ENCODE measurements at regions not wholly inside any gene's neighbourhood (a gene's known extent, or its start where the extent isn't known, plus 50 kb on each side); places are given as distances from the start of the nearest gene placed in this dataset.

GRCh38 chr12:116404913-116405611 lies 127.6 kb upstream of the MED13L start:
- no peak for DNase-seq

- no peak for DNase-seq
Measured at GRCh38 chr12:116406529-116406928, 129.0 kb upstream of the MED13L start.

GRCh38 chr12:116408489-116409250 lies 131.2 kb upstream of the MED13L start:
- no peak for DNase-seq

GRCh38 chr12:116411977-116412376 lies 134.5 kb upstream of the MED13L start:
- DNase-seq, result no peak

GRCh38 chr12:116414891-116415290 lies 137.4 kb upstream of the MED13L start:
- no peak for DNase-seq

GRCh38 chr12:116415408-116416108 lies 138.1 kb upstream of the MED13L start:
- DNase-seq, result no peak

GRCh38 chr12:116416166-116416565 lies 138.7 kb upstream of the MED13L start:
- no peak for DNase-seq

- DNase-seq, result no peak
Measured at GRCh38 chr12:116418551-116418950, 140.6 kb upstream of the MAP1LC3B2 start.

- no peak for DNase-seq
Measured at GRCh38 chr12:116420227-116420880, 138.8 kb upstream of the MAP1LC3B2 start.

GRCh38 chr12:116421785-116422538 lies 137.2 kb upstream of the MAP1LC3B2 start:
- no peak for DNase-seq

GRCh38 chr12:116423094-116423493 lies 136.1 kb upstream of the MAP1LC3B2 start:
- no peak for DNase-seq

GRCh38 chr12:116425256-116426193 lies 133.7 kb upstream of the MAP1LC3B2 start:
- no peak for DNase-seq

- DNase-seq, result peak; percentile 70
Measured at GRCh38 chr12:116426391-116427136, 132.6 kb upstream of the MAP1LC3B2 start.

- DNase-seq, result no peak
Measured at GRCh38 chr12:116427200-116427930, 131.8 kb upstream of the MAP1LC3B2 start.

GRCh38 chr12:116429826-116430360 lies 129.3 kb upstream of the MAP1LC3B2 start:
- DNase-seq, result no peak

GRCh38 chr12:116430911-116431565 lies 128.1 kb upstream of the MAP1LC3B2 start:
- DNase-seq, result no peak

- no peak for DNase-seq
Measured at GRCh38 chr12:116431677-116432300, 127.4 kb upstream of the MAP1LC3B2 start.

- DNase-seq, result no peak
Measured at GRCh38 chr12:116432314-116432750, 126.8 kb upstream of the MAP1LC3B2 start.

Data from dermis blood vessel endothelial cell (primary cell).